ENCODE measurements at regions not wholly inside any gene's neighbourhood (a gene's known extent, or its start where the extent isn't known, plus 50 kb on each side); places are given as distances from the start of the nearest gene placed in this dataset.

GRCh38 chr5:116856271-116856670 is 281.6 kb upstream of the SEMA6A start:
- no peak for TF ChIP-seq CTCF (IDR thresholded peaks at IDR 0.05)
- TF ChIP-seq EP300 (IDR thresholded peaks at IDR 0.05): no peak
- TF ChIP-seq POLR2A (IDR thresholded peaks at IDR 0.05): no peak
